RWPE1 (cell line): ENCODE measurements at regions not wholly inside any gene's neighbourhood (a gene's known extent, or its start where the extent isn't known, plus 50 kb on each side); places are given as distances from the start of the nearest gene placed in this dataset.

Experiments used
- CTCF ChIA-PET: fragments of 350-600 bp; sonication (Branson Sonifier 250); formaldehyde crosslinking; extraction: SDS; loops from one replicate; lab custom pipeline; 2021; lab: Yijun Ruan, JAX
- POLR2A ChIA-PET: fragments of 400-600 bp; formaldehyde crosslinking; extraction: SDS; loops from one replicate; lab custom pipeline; 2020; ENCODE audit warnings: antibody characterized with exemption; ENCODE audit not compliant: low non-redundant PET; lab: Yijun Ruan, JAX
- DNase-seq: peaks from one replicate; pipeline ENCODE4 v3.0.0; 2012; ENCODE audit warnings: low spot score
- H3K27ac ChIP-seq: fragments of 450-650 bp; 2 replicates; pipeline ENCODE4 v1.5.1; 2017
- TF ChIP-seq, protein P1 (sequence below): fragments of 450-650 bp; conservative IDR thresholded peaks from 2 replicates; pipeline ENCODE4 v1.5.1; 2017; ENCODE audit warnings: low read depth, mild to moderate bottlenecking

DNA sequence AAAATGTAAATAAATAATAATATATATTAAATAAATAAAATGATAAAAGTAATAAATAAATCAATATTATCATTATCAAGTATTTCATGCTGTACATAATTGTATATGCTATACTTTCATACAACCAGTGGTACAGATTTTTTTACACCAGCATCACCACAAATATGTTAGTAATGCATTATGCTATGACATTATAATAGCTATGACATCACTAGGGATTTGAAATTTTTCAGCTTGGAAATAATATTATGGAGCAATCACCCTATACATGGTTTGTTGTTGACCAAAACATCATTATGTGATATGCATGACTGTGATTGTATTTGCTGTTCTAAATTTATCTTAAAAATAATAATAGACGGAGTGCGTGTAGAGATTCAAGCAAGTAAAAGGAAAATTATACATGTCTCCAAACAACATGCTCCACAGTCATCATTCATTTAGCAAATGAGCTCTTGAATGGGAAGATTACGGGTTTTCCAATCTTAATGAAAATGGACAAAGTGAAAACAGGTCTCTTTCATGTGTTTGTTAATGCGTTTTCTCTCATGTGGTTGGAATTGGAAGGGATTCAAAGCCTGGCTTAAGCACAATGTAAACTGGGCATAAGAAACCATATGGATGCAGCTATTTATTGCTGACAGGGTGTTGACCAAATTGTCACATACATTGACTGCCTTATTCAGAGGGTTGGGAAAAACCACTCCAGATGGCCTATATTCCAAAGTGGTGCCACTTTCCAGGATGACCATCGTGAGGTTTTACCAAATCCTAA, 643.0 kb upstream of the RGMB start:
- ChIA-PET POLR2A (no interaction called here), CTCF (interaction anchor here (0.7 kb wide), 1 partner anchor 15 kb away, joined by 4 read pairs; no protein-coding TSS in a partner anchor)
- no peak overlapping the region for H3K27ac ChIP-seq
- TF ChIP-seq, protein P1, sequence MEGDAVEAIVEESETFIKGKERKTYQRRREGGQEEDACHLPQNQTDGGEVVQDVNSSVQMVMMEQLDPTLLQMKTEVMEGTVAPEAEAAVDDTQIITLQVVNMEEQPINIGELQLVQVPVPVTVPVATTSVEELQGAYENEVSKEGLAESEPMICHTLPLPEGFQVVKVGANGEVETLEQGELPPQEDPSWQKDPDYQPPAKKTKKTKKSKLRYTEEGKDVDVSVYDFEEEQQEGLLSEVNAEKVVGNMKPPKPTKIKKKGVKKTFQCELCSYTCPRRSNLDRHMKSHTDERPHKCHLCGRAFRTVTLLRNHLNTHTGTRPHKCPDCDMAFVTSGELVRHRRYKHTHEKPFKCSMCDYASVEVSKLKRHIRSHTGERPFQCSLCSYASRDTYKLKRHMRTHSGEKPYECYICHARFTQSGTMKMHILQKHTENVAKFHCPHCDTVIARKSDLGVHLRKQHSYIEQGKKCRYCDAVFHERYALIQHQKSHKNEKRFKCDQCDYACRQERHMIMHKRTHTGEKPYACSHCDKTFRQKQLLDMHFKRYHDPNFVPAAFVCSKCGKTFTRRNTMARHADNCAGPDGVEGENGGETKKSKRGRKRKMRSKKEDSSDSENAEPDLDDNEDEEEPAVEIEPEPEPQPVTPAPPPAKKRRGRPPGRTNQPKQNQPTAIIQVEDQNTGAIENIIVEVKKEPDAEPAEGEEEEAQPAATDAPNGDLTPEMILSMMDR, result no peak
- no peak for DNase-seq

- no peak overlapping the region for H3K27ac ChIP-seq
- ChIA-PET POLR2A (no interaction called here), CTCF (interaction anchor here (1.5 kb wide), 1 partner anchor 13 kb away, joined by 3 read pairs; no protein-coding TSS in a partner anchor)
- DNase-seq, result no peak
- TF ChIP-seq, protein P1, result no peak
Measured at GRCh38 chr5:98144116-98144515, 629.3 kb upstream of the RGMB start.

DNA sequence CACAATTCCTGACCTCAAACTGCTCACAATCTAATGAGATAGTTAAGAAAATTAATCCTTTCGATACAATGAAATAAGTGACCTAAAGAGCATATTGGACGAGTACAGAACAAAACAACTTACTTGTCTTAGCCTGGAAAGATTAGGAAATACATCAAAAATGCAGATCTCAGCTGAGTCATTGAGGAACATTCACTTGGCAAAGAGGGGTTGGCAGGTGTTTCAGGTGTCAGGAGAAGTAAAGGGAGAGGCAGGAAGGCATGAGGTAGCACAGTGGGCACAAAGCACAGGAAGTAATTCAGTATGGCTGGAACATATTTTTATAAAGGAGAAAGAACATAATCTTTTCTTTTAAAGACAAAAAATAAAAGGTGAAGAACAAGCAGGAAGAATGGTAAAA, 628.8 kb upstream of the RGMB start:
- TF ChIP-seq, protein P1, result no peak
- POLR2A ChIA-PET, result no interaction called here
- peak; percentile 73 for DNase-seq
- H3K27ac ChIP-seq, result no peak overlapping the region
- CTCF ChIA-PET, result interaction anchor here (0.6 to 1.5 kb wide), 4 partner anchors 9 to 486 kb away, joined by 3 to 4 read pairs (median 4); no protein-coding TSS in a partner anchor

- TF ChIP-seq, protein P1, result no peak
- ChIA-PET POLR2A (no interaction called here), CTCF (interaction anchor here (0.9 kb wide), 1 partner anchor 12 kb away, joined by 3 read pairs; no protein-coding TSS in a partner anchor)
- H3K27ac ChIP-seq, result no peak overlapping the region
- no peak for DNase-seq
Measured at GRCh38 chr5:98157368-98157767, 616.1 kb upstream of the RGMB start.

DNA sequence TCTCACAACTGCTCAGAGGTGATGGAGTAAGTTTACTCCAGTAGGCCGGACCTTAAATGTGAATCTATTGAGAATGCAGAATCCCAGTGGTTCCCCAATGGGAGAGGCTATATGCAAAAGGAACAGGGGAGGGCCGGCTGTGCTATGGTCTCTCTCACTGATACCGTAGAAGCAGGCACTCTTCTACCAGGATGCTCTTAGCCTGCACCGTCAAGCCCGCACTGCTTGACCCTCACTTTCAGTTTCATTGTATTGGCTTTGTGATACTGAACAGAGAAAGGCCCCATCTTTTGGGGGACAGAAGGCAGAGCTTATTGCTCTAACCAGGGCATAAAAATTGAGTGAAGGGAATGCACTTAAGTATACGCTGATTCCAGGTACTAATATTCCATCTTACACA, 615.0 kb upstream of the RGMB start:
- H3K27ac ChIP-seq, result no peak overlapping the region
- ChIA-PET CTCF (interaction anchor here (0.6 kb wide), 1 partner anchor 733 kb away, joined by 4 read pairs; no protein-coding TSS in a partner anchor), POLR2A (no interaction called here)
- TF ChIP-seq, protein P1, result no peak
- no peak for DNase-seq

DNA sequence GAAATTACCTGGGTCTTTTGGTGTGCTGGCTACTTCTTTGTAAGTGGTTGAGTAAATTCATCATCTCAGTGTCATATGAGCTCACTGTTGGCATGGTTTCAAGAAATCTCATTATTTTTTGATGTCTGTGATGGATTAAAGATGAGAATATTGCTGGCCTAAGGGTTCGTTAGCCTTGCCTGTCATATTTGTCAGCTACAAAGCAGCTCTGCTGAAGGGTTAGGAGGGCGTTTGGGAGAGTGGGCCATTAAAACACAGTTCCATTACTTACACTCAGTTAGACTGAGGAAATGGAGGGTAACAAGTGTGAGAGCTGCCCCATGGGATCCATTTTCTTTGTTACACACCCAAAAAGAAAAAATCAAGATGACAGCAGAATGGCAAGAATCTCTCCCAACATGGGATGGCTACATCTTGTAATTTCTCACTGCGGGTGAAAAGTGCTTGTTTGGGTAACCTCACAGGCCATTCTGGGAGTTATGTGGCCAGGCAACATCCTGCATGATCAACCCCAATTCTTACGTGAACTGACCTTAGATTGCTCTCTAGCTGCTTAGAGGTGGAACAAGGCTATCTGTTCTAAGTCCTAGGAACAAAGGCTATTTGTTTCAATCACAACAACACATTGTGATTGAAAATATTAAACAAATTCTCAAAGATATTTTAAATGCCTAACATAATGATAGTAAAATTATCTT, 609.5 kb upstream of the RGMB start:
- ChIA-PET CTCF (interaction anchor here (0.8 kb wide), 1 partner anchor 994 kb away, joined by 3 read pairs; no protein-coding TSS in a partner anchor), POLR2A (no interaction called here)
- TF ChIP-seq, protein P1, result no peak
- no peak overlapping the region for H3K27ac ChIP-seq
- DNase-seq, result no peak
